Esophagus squamous epithelium (tissue), 5 donors: ENCODE measurements at regions not wholly inside any gene's neighbourhood (a gene's known extent, or its start where the extent isn't known, plus 50 kb on each side); places are given as distances from the start of the nearest gene placed in this dataset.

ENCODE experiments used
- DNase-seq: peaks from one replicate; lab custom pipeline; 2025; lab: John Stamatoyannopoulos, UW
- H3K27ac ChIP-seq, 4 donors: fragments of 200-600 bp; sonication (generic); one replicate each; pipeline ENCODE4 v1.5.1; 2016 to 2019; ENCODE audit warnings: mild to moderate bottlenecking in 1 of 4
- H3K27me3 ChIP-seq, 4 donors: fragments of 200-600 bp; sonication (generic); 1 replicate in 3 of 4; 2 replicates in 1 of 4; pipeline versions ENCODE4 v1.5.1 to v1.6.0; 2017 to 2021; ENCODE audit warnings: antibody characterized with exemption in 1 of 4
- H3K36me3 ChIP-seq, 3 donors: fragments of 200-600 bp; sonication (generic); one replicate each; pipeline ENCODE4 v1.5.1; 2016 to 2019
- H3K4me1 ChIP-seq, 3 donors: fragments of 200-600 bp; sonication (generic); one replicate each; pipeline ENCODE4 v1.5.1; 2017 to 2019
- H3K4me3 ChIP-seq, 4 donors: fragments of 200-600 bp; sonication (generic); 1 replicate in 3 of 4; 2 replicates in 1 of 4; pipeline ENCODE4 v1.5.1; 2016 to 2019; ENCODE audit warnings: mild to moderate bottlenecking in 2 of 4, moderate library complexity in 1 of 4
- H3K9me3 ChIP-seq, 3 donors: fragments of 200-600 bp; sonication (generic); one replicate each; pipeline ENCODE4 v1.5.1; 2016 to 2019
- CTCF ChIP-seq, 6 experiments: fragments of 450-650 bp in 4 of 6; fragments of 200-600 bp in 2 of 6; sonication (generic) in 2 of 6; IDR thresholded peaks; one replicate each; pipeline ENCODE4 v1.5.1; 2016 to 2019; ENCODE audit warnings: antibody characterized with exemption in 6 of 6, mild to moderate bottlenecking in 4 of 6, moderate library complexity in 4 of 6
- POLR2A ChIP-seq, 4 donors: fragments of 450-650 bp; IDR thresholded peaks; one replicate each; pipeline ENCODE4 v1.6.1; 2017; ENCODE audit warnings: antibody characterized with exemption in 4 of 4, mild to moderate bottlenecking in 4 of 4, moderate library complexity in 3 of 4
- WGBS, 2 donors: methylation state at CpG; one replicate each; pipeline ENCODE4 v1.1.5; 2018; 5-methylcytosine and 5-hydroxymethylcytosine counted together
- intact Hi-C: fragments of 100-400 bp; cut with DNase I; formaldehyde crosslinking; loops from one replicate; pipeline ENCODE4 v1.15.0; 2022
- donor health status: DM: yes; HTN: yes; CAD: no.

- Histone ChIP-seq H3K9me3 (no peaks in the 10 kb centered on the region), H3K4me3 (no peak overlapping the region), H3K36me3 (no peaks in the 10 kb centered on the region), H3K27ac (no peak overlapping the region), H3K4me1 (no peaks in the 10 kb centered on the region), H3K27me3 (peaks cover 0 to 1% (median 0%) of the 10 kb centered on the region in 4 donors)
- no peak for DNase-seq
- intact Hi-C loops: no loop called here
- no peak for TF ChIP-seq CTCF (IDR thresholded peaks at IDR 0.05)
- no peak for TF ChIP-seq POLR2A (IDR thresholded peaks at IDR 0.05)
These were observed 149.0 kb upstream of the ARG1 start for GRCh38 chr6:131424016-131424415.

GRCh38 chr6:131424475-131424874 is 148.6 kb upstream of the ARG1 start:
- TF ChIP-seq POLR2A (IDR thresholded peaks at IDR 0.05) (no peak), CTCF (IDR thresholded peaks at IDR 0.05) (no peak)
- DNase-seq: no peak
- Histone ChIP-seq H3K4me1 (no peaks in the 10 kb centered on the region), H3K27ac (no peak overlapping the region), H3K9me3 (no peaks in the 10 kb centered on the region), H3K4me3 (no peak overlapping the region), H3K36me3 (no peaks in the 10 kb centered on the region), H3K27me3 (no peaks in the 10 kb centered on the region)
- intact Hi-C loops: no loop called here
- 66 to 75% methylated on average over 4 of the region's 4 CpGs for WGBS, 2 donors

GRCh38 chr6:131427434-131428058 is 145.5 kb upstream of the ARG1 start:
- Histone ChIP-seq H3K4me1 (no peaks in the 10 kb centered on the region), H3K4me3 (no peak overlapping the region), H3K36me3 (no peaks in the 10 kb centered on the region), H3K27me3 (peaks cover 0 to 10% (median 0%) of the 10 kb centered on the region in 4 donors), H3K9me3 (no peaks in the 10 kb centered on the region), H3K27ac (no peak overlapping the region)
- TF ChIP-seq POLR2A (IDR thresholded peaks at IDR 0.05) (no peak), CTCF (IDR thresholded peaks at IDR 0.05) (no peak)
- no peak for DNase-seq
- 41 to 45% methylated on average over 5 of the region's 5 CpGs for WGBS, 2 donors
- intact Hi-C loops: no loop called here

- WGBS, 2 donors: 91 to 94% methylated on average over 3 to 4 of the region's 4 CpGs
- no peak for TF ChIP-seq CTCF (IDR thresholded peaks at IDR 0.05)
- no peak for TF ChIP-seq POLR2A (IDR thresholded peaks at IDR 0.05)
- Histone ChIP-seq H3K27me3 (peaks cover 0 to 10% (median 0%) of the 10 kb centered on the region in 4 donors), H3K36me3 (no peaks in the 10 kb centered on the region), H3K9me3 (no peaks in the 10 kb centered on the region), H3K27ac (no peak overlapping the region), H3K4me3 (no peak overlapping the region), H3K4me1 (no peaks in the 10 kb centered on the region)
- no peak for DNase-seq
- intact Hi-C loops: no loop called here
These were observed 142.5 kb upstream of the ARG1 start for GRCh38 chr6:131430531-131430930.

- no peaks in the 10 kb centered on the region for H3K9me3 ChIP-seq
- H3K27ac ChIP-seq: no peak overlapping the region
- DNase-seq: no peak
- intact Hi-C loops: no loop called here
- no peak overlapping the region for H3K4me3 ChIP-seq
- no peak for TF ChIP-seq CTCF (IDR thresholded peaks at IDR 0.05)
- no peak for TF ChIP-seq POLR2A (IDR thresholded peaks at IDR 0.05)
- no peaks in the 10 kb centered on the region for H3K4me1 ChIP-seq
- no peaks in the 10 kb centered on the region for H3K36me3 ChIP-seq
- H3K27me3 ChIP-seq: peaks cover 0 to 10% (median 0%) of the 10 kb centered on the region in 4 donors
- 37 to 91% methylated on average over 2 of the region's 2 CpGs for WGBS, 2 donors
These were observed 141.3 kb upstream of the ARG1 start for GRCh38 chr6:131431718-131432117.
